ENCODE measurements at regions not wholly inside any gene's neighbourhood (a gene's known extent, or its start where the extent isn't known, plus 50 kb on each side); places are given as distances from the start of the nearest gene placed in this dataset.

GRCh38 chr3:77931255-77932009 lies 891.5 kb downstream of the ROBO2 start:
- no peak overlapping the region for H3K9ac ChIP-seq (ENCODE audit: control insufficient read depth, extremely low read depth, insufficient read depth, low read length)
- H3K9me3 ChIP-seq (ENCODE audit: control insufficient read depth, low read depth, low read length), result no peaks in the 10 kb centered on the region
- DNase-seq (ENCODE audit: low read depth, low spot score), result no peak
- FAIRE-seq, result no peak
- H3K36me3 ChIP-seq (ENCODE audit: control insufficient read depth in 2 of 2, extremely low read depth in 1 of 2, insufficient read depth in 2 of 2, low read length in 2 of 2), result no peaks in the 10 kb centered on the region
- H2AFZ ChIP-seq (ENCODE audit: control insufficient read depth, low read length), result no peak overlapping the region
- H3K4me3 ChIP-seq (ENCODE audit: control insufficient read depth in 2 of 3, extremely low read depth in 1 of 3, insufficient read depth in 2 of 3, low read depth in 1 of 3, low read length in 3 of 3), result no peak overlapping the region
- no peak overlapping the region for H3K4me2 ChIP-seq (ENCODE audit: control insufficient read depth, extremely low read depth, insufficient read depth, low read depth, low read length)
- H4K20me1 ChIP-seq (ENCODE audit: control insufficient read depth, extremely low read depth, insufficient read depth, low read length), result no peaks in the 10 kb centered on the region
- no peak for TF ChIP-seq CTCF (optimal IDR thresholded peaks at IDR 0.05 in 1 of 3, IDR thresholded peaks at IDR 0.05 in 1 of 3, conservative IDR thresholded peaks at IDR 0.05 in 1 of 3; ENCODE audit: extremely low read depth in 1 of 3, insufficient read depth in 2 of 3, low read length in 3 of 3)
- no peak for TF ChIP-seq EZH2 (IDR thresholded peaks at IDR 0.05; ENCODE audit: low read length)
- no peaks in the 10 kb centered on the region for H3K79me2 ChIP-seq (ENCODE audit: control insufficient read depth, insufficient read depth, low read length)
- no peak overlapping the region for H3K27ac ChIP-seq (ENCODE audit: control insufficient read depth, insufficient read depth, low read length)
- dilution Hi-C loops (cut with MboI; ENCODE audit: extremely low pct_ligation_motif_present, low sequenced_read_pairs), result no loop called here
- H3K9me1 ChIP-seq (ENCODE audit: control insufficient read depth, extremely low read depth, insufficient read depth, low read length), result no peaks in the 10 kb centered on the region
- H3K27me3 ChIP-seq (ENCODE audit: control insufficient read depth, extremely low read depth, insufficient read depth, low read length), result no peaks in the 10 kb centered on the region
- H3K4me1 ChIP-seq (ENCODE audit: control insufficient read depth, extremely low read depth, insufficient read depth, low read length), result peaks cover 9% of the 10 kb centered on the region

GRCh38 chr3:77932926-77933325 lies 893.0 kb downstream of the ROBO2 start:
- Histone ChIP-seq H3K36me3 (ENCODE audit: control insufficient read depth in 2 of 2, extremely low read depth in 1 of 2, insufficient read depth in 2 of 2, low read length in 2 of 2) (no peaks in the 10 kb centered on the region), H3K4me2 (ENCODE audit: control insufficient read depth, extremely low read depth, insufficient read depth, low read depth, low read length) (no peak overlapping the region), H3K4me3 (ENCODE audit: control insufficient read depth in 2 of 3, extremely low read depth in 1 of 3, insufficient read depth in 2 of 3, low read depth in 1 of 3, low read length in 3 of 3) (no peak overlapping the region), H4K20me1 (ENCODE audit: control insufficient read depth, extremely low read depth, insufficient read depth, low read length) (no peaks in the 10 kb centered on the region), H3K4me1 (ENCODE audit: control insufficient read depth, extremely low read depth, insufficient read depth, low read length) (peaks cover 9% of the 10 kb centered on the region), H3K9me1 (ENCODE audit: control insufficient read depth, extremely low read depth, insufficient read depth, low read length) (no peaks in the 10 kb centered on the region), H3K9ac (ENCODE audit: control insufficient read depth, extremely low read depth, insufficient read depth, low read length) (no peak overlapping the region), H3K9me3 (ENCODE audit: control insufficient read depth, low read depth, low read length) (no peaks in the 10 kb centered on the region), H3K27me3 (ENCODE audit: control insufficient read depth, extremely low read depth, insufficient read depth, low read length) (no peaks in the 10 kb centered on the region), H3K27ac (ENCODE audit: control insufficient read depth, insufficient read depth, low read length) (no peak overlapping the region), H3K79me2 (ENCODE audit: control insufficient read depth, insufficient read depth, low read length) (no peaks in the 10 kb centered on the region), H2AFZ (ENCODE audit: control insufficient read depth, low read length) (no peak overlapping the region)
- no peak for FAIRE-seq
- TF ChIP-seq CTCF (optimal IDR thresholded peaks at IDR 0.05 in 1 of 3, IDR thresholded peaks at IDR 0.05 in 1 of 3, conservative IDR thresholded peaks at IDR 0.05 in 1 of 3; ENCODE audit: extremely low read depth in 1 of 3, insufficient read depth in 2 of 3, low read length in 3 of 3) (no peak), EZH2 (IDR thresholded peaks at IDR 0.05; ENCODE audit: low read length) (no peak)
- dilution Hi-C loops (cut with MboI; ENCODE audit: extremely low pct_ligation_motif_present, low sequenced_read_pairs), result no loop called here
- DNase-seq (ENCODE audit: low read depth, low spot score), result no peak

All from keratinocyte (primary cell).